ENCODE measurements at regions not wholly inside any gene's neighbourhood (a gene's known extent, or its start where the extent isn't known, plus 50 kb on each side); places are given as distances from the start of the nearest gene placed in this dataset.

GRCh38 chrX:13140007-13140406, 95.6 kb upstream of the FAM9C start:
- Histone ChIP-seq H4K20me1 (ENCODE audit: insufficient read depth, low read length) (no peaks in the 10 kb centered on the region), H3K9ac (ENCODE audit: low read length) (no peak overlapping the region), H3K27me3 (ENCODE audit: low read depth, low read length) (no peaks in the 10 kb centered on the region), H2AFZ (ENCODE audit: low read depth, low read length) (no peak overlapping the region), H3K27ac (ENCODE audit: low read length) (no peak overlapping the region), H3K9me3 (ENCODE audit: insufficient read depth, low read length) (no peaks in the 10 kb centered on the region), H3K36me3 (replicated peaks; ENCODE audit: low read depth, low read length) (no peaks in the 10 kb centered on the region), H3K79me2 (ENCODE audit: low read length) (no peaks in the 10 kb centered on the region), H3K4me3 (ENCODE audit: low read length) (no peak overlapping the region), H3K4me2 (ENCODE audit: low read length) (no peak overlapping the region), H3K4me1 (ENCODE audit: low read length) (no peaks in the 10 kb centered on the region)
- TF ChIP-seq, protein P1, sequence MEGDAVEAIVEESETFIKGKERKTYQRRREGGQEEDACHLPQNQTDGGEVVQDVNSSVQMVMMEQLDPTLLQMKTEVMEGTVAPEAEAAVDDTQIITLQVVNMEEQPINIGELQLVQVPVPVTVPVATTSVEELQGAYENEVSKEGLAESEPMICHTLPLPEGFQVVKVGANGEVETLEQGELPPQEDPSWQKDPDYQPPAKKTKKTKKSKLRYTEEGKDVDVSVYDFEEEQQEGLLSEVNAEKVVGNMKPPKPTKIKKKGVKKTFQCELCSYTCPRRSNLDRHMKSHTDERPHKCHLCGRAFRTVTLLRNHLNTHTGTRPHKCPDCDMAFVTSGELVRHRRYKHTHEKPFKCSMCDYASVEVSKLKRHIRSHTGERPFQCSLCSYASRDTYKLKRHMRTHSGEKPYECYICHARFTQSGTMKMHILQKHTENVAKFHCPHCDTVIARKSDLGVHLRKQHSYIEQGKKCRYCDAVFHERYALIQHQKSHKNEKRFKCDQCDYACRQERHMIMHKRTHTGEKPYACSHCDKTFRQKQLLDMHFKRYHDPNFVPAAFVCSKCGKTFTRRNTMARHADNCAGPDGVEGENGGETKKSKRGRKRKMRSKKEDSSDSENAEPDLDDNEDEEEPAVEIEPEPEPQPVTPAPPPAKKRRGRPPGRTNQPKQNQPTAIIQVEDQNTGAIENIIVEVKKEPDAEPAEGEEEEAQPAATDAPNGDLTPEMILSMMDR (IDR thresholded peaks at IDR 0.05; ENCODE audit: low read depth, low read length) = no peak
- TF ChIP-seq EZH2phosphoT487 (IDR thresholded peaks at IDR 0.05; ENCODE audit: low read depth) = no peak

DNA sequence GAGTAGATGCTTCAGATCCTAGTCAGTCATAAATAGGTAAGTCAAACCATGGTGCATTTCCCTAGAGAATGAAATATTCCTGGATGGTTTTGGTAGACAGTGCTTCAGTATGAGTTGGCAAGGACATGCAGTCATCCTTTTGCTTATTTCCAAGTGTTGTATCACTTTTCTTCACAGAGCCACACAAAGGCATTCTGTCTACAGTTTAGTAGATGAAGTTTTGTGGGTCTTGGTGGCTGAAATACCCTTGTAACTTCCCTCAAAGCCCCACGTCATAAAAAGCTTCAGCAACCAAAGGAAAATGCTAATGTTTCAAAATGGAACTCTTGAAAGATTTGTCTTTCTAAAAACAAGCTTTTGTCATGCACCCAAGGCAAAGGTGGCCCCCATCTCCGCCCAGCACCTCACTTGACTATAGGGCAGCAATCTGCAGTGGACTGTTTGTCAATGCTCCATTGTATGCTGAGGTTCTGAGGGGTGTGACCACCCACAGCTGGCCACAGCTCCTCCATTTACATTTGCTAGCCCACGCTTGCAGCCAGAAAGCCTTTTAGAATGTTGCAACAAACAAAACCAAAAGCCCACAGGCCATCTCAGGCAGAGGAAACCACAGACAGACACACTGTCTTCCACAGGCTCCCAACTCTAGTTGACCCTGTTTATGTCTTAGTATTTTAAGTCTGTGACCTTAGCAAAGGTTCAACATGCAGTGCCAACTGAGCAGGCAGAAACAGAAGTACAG, 87.1 kb upstream of the FAM9C start:
- H3K36me3 ChIP-seq (replicated peaks; ENCODE audit: low read depth, low read length) = no peaks in the 10 kb centered on the region
- H3K9ac ChIP-seq (ENCODE audit: low read length) = no peak overlapping the region
- no peak overlapping the region for H3K4me2 ChIP-seq (ENCODE audit: low read length)
- H4K20me1 ChIP-seq (ENCODE audit: insufficient read depth, low read length) = no peaks in the 10 kb centered on the region
- H3K27me3 ChIP-seq (ENCODE audit: low read depth, low read length) = no peaks in the 10 kb centered on the region
- no peaks in the 10 kb centered on the region for H3K79me2 ChIP-seq (ENCODE audit: low read length)
- H3K4me3 ChIP-seq (ENCODE audit: low read length) = no peak overlapping the region
- no peak overlapping the region for H2AFZ ChIP-seq (ENCODE audit: low read depth, low read length)
- H3K27ac ChIP-seq (ENCODE audit: low read length) = no peak overlapping the region
- TF ChIP-seq, protein P1 (IDR thresholded peaks at IDR 0.05; ENCODE audit: low read depth, low read length) = no peak
- no peak for TF ChIP-seq EZH2phosphoT487 (IDR thresholded peaks at IDR 0.05; ENCODE audit: low read depth)
- H3K4me1 ChIP-seq (ENCODE audit: low read length) = no peaks in the 10 kb centered on the region
- H3K9me3 ChIP-seq (ENCODE audit: insufficient read depth, low read length) = no peaks in the 10 kb centered on the region

DNA sequence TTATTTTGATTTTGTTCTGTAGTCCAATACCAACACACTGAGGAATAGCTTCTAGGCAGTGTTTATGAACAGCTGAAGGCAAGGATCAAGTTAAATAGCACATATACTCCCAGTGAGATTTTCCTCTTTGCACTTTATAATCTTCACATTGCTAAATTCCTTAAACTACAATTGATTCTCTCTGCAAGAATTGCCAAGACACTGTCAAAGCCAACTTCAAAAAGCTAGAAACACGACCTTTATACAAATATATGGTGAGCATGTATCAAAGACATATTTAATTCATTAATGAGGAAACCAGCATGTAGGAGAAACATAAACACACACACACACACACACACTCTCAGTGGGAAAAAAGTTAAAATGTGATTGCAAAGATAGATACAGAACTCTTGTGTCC, 86.4 kb upstream of the FAM9C start:
- no peaks in the 10 kb centered on the region for H3K27me3 ChIP-seq (ENCODE audit: low read depth, low read length)
- no peak for TF ChIP-seq EZH2phosphoT487 (IDR thresholded peaks at IDR 0.05; ENCODE audit: low read depth)
- TF ChIP-seq, protein P1 (IDR thresholded peaks at IDR 0.05; ENCODE audit: low read depth, low read length) = no peak
- H3K9me3 ChIP-seq (ENCODE audit: insufficient read depth, low read length) = no peaks in the 10 kb centered on the region
- H3K27ac ChIP-seq (ENCODE audit: low read length) = no peak overlapping the region
- no peak overlapping the region for H3K4me2 ChIP-seq (ENCODE audit: low read length)
- H3K4me1 ChIP-seq (ENCODE audit: low read length) = no peaks in the 10 kb centered on the region
- no peaks in the 10 kb centered on the region for H3K36me3 ChIP-seq (replicated peaks; ENCODE audit: low read depth, low read length)
- no peaks in the 10 kb centered on the region for H4K20me1 ChIP-seq (ENCODE audit: insufficient read depth, low read length)
- no peaks in the 10 kb centered on the region for H3K79me2 ChIP-seq (ENCODE audit: low read length)
- H3K9ac ChIP-seq (ENCODE audit: low read length) = no peak overlapping the region
- H3K4me3 ChIP-seq (ENCODE audit: low read length) = no peak overlapping the region
- H2AFZ ChIP-seq (ENCODE audit: low read depth, low read length) = no peak overlapping the region

DNA sequence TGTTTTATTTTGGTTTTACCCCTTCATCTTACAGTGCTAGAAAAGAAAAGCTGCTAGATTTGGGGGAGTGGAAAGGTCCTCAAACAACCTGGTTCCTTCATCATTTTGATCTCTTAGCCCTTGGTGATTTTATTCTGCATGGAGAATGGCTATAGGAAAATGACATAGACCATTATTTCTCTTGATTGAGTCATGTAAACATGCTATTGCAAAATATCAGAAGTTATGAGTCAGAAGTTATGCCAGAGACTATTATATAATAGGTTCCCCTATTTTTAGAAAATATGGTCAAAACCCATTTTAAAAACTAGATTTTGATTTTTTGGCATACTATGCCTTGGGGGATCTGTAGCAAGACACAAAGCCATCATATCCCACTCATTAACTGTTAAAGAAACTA, 83.7 kb upstream of the FAM9C start:
- H3K9ac ChIP-seq (ENCODE audit: low read length) = no peak overlapping the region
- no peaks in the 10 kb centered on the region for H3K27me3 ChIP-seq (ENCODE audit: low read depth, low read length)
- no peak overlapping the region for H2AFZ ChIP-seq (ENCODE audit: low read depth, low read length)
- no peaks in the 10 kb centered on the region for H3K79me2 ChIP-seq (ENCODE audit: low read length)
- H3K4me1 ChIP-seq (ENCODE audit: low read length) = no peaks in the 10 kb centered on the region
- H4K20me1 ChIP-seq (ENCODE audit: insufficient read depth, low read length) = no peaks in the 10 kb centered on the region
- H3K4me2 ChIP-seq (ENCODE audit: low read length) = no peak overlapping the region
- no peak overlapping the region for H3K4me3 ChIP-seq (ENCODE audit: low read length)
- H3K9me3 ChIP-seq (ENCODE audit: insufficient read depth, low read length) = no peaks in the 10 kb centered on the region
- TF ChIP-seq, protein P1 (IDR thresholded peaks at IDR 0.05; ENCODE audit: low read depth, low read length) = no peak
- TF ChIP-seq EZH2phosphoT487 (IDR thresholded peaks at IDR 0.05; ENCODE audit: low read depth) = no peak
- H3K36me3 ChIP-seq (replicated peaks; ENCODE audit: low read depth, low read length) = no peaks in the 10 kb centered on the region
- H3K27ac ChIP-seq (ENCODE audit: low read length) = no peak overlapping the region
